ES-I3 (cell line): ENCODE measurements at regions not wholly inside any gene's neighbourhood (a gene's known extent, or its start where the extent isn't known, plus 50 kb on each side); places are given as distances from the start of the nearest gene placed in this dataset.

ENCODE experiments used
- H3K36me3 ChIP-seq: 2 replicates; pipeline ENCODE4 v1.6.1; 2013; ENCODE audit warnings: mild to moderate bottlenecking, low read length, control low read depth, moderate library complexity; ENCODE audit not compliant: insufficient read depth
- H3K4me1 ChIP-seq: 2 replicates; pipeline ENCODE4 v1.6.1; 2013; ENCODE audit warnings: mild to moderate bottlenecking, control low read depth, low read length; ENCODE audit not compliant: insufficient read depth
- H3K9ac ChIP-seq: 2 replicates; pipeline ENCODE4 v1.6.1; 2013; ENCODE audit warnings: low read depth, mild to moderate bottlenecking, low read length, moderate library complexity
- H3K9me3 ChIP-seq: 2 replicates; pipeline ENCODE4 v1.6.1; 2013; ENCODE audit warnings: mild to moderate bottlenecking, low read length, moderate library complexity; ENCODE audit not compliant: control insufficient read depth, insufficient read depth

DNA sequence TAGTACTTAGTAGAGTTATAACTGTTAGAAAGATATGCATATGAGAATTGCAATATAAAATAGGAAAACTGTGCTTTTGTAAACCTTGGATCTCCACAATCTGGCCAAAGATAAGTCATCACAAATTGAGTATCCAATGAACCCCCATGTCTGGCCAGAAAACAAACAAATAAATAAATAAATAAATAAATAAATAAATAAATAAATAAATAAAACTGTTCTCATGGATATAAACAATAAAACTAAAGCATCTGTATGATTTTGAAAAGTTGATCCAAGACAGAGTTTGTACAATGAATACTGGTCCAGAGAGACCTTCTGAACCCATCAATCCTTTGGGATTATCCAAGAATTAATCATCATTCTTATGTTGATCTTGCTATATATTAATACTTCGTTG lies 367.6 kb upstream of the CDH9 start:
- Histone ChIP-seq H3K36me3 (no peaks in the 10 kb centered on the region), H3K4me1 (no peaks in the 10 kb centered on the region)

DNA sequence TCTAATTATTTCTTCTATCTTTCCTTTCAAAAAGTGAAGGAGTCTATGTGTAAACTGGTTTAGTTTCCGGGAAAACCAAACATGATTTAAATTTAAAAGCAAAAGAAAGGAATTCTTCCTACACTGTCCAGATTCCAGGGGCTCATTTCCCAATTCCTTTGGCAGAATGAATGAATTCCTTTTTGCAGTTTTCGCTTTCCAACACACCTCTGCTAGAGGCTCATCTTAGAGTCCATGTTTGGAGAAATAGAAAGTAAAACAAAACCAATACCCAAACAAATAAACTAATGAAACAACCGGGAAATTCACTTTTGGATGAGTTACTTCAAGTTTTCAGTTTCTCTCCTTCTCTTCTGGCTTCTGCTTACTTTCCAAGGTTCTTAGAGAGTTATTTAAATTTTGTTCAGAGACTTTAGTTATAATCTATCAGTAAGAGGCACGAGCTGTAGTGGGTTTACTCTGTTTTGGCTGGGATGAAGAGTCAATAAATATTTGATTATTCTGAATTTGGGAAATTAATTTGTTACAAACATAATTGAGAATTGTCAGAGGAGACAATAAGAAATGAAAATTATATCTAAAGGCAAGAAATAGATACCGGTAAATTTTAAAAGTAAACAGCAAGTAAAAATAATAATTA lies 365.0 kb upstream of the CDH9 start:
- Histone ChIP-seq H3K4me1 (no peaks in the 10 kb centered on the region), H3K9ac (no peak overlapping the region), H3K9me3 (no peaks in the 10 kb centered on the region; the same call in 1 of the 2 replicates), H3K36me3 (no peaks in the 10 kb centered on the region)

More for the DNA sequence above, 367.6 kb upstream of the CDH9 start:
- Histone ChIP-seq H3K9me3 (no peaks in the 10 kb centered on the region), H3K9ac (no peak overlapping the region)

DNA sequence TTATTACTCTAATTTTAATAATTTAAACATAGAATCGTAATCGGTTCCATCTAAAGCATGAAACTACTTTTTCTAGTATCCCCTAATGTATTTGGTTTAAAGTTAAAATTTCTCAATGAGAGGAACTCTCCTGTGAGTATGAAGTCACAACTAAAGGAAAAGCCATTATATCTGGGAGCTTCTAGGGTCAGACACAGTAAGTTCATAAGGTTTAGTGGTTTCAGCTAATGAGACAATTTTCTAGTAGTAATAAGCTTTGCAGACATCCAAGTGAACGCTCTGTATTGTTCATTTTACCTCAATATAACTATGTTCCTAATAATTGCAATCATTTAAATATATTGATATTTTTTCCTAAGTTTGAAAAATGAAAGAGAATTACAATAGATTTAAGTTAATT lies 364.4 kb upstream of the CDH9 start:
- Histone ChIP-seq H3K9me3 (no peaks in the 10 kb centered on the region; the same call in 1 of the 2 replicates), H3K4me1 (no peaks in the 10 kb centered on the region), H3K36me3 (no peaks in the 10 kb centered on the region), H3K9ac (no peak overlapping the region)

DNA sequence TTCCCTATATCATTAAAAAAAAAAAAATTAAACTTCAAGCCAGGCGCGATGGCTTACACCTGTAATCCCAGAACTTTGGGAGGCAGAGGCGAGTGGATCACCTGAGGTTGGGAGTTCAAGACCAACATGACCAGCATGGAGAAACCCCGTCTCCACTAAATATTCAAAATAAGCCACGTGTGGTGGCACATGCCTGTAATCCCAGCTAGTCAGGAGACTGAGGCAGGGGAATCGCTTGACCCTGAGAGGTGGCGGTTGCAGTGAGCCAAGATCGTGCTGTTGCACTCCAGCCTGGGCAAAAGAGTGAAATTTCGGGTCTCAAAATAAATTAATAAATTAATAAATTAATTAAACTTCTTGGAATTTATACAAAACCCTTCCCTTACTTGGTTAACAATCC lies 358.6 kb upstream of the CDH9 start:
- H3K36me3 ChIP-seq = no peaks in the 10 kb centered on the region
- H3K4me1 ChIP-seq = no peaks in the 10 kb centered on the region
- no peaks in the 10 kb centered on the region; the same call in 1 of the 2 replicates for H3K9me3 ChIP-seq
- H3K9ac ChIP-seq = no peak overlapping the region

DNA sequence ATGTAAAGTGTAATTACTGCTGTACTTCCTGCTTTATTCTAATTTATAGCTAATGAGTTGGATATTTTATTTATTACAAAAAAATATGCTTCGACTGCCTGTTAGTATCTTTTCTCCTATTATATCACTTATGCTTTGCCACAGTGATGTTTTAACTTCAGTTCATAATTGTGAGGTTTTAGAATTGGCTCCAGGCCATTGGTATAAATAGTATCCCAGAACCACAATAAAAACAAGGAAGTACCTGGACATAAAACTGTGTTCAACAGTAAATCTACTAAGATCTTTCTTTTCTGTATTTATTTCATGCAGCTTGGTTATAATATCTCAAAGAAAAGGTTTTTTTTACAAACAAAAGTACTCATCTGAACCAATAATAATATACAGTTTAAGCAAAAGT lies 354.3 kb upstream of the CDH9 start:
- no peaks in the 10 kb centered on the region for H3K9me3 ChIP-seq
- no peaks in the 10 kb centered on the region for H3K36me3 ChIP-seq
- H3K9ac ChIP-seq = no peak overlapping the region
- 0 out of 2 replicates have a peak, but pooled peaks cover under 1% of the 10 kb centered on the region for H3K4me1 ChIP-seq

DNA sequence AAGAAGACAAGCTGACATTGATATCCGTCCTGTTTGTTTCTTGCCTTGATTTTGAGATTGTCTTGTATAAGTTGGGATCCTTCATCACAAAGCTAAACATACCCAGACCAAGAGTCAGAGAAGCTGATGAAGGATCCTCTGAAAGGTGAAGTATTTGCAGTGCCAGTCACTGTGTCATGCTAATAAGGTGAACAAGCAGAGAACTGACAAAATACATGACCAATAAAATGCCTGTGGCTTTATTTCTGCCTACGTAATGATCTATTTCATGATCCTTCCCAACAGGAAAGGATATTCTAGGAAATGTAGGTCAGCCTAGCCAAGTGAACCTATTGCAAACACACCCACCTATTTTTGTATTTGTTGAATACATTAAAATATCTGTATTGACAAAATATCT lies 351.3 kb upstream of the CDH9 start:
- Histone ChIP-seq H3K9ac (no peak overlapping the region), H3K36me3 (no peaks in the 10 kb centered on the region), H3K9me3 (no peaks in the 10 kb centered on the region), H3K4me1 (0 out of 2 replicates have a peak, but pooled peaks cover 4% of the 10 kb centered on the region)

DNA sequence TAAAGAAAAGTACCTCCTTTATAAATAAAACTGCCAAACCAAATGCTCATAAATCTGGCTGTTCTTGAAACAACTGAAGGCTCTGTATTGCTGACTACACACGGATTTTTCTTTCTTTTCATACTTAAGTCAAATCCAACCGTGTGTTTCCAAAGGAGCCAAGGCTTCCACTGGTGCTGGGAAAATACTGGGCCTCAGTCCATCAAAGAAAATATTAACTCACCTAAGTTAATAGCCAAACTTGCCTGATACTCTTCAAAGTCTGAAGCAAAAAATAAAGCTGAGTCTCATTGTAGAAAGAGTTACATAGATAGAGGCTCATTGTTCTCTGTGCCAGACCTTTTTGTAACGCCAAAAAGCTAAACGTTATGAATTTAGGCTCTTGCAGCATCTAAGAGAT lies 350.4 kb upstream of the CDH9 start:
- no peak overlapping the region for H3K9ac ChIP-seq
- H3K36me3 ChIP-seq = no peaks in the 10 kb centered on the region
- H3K9me3 ChIP-seq = no peaks in the 10 kb centered on the region
- 0 out of 2 replicates have a peak, but pooled peaks cover 4% of the 10 kb centered on the region for H3K4me1 ChIP-seq

DNA sequence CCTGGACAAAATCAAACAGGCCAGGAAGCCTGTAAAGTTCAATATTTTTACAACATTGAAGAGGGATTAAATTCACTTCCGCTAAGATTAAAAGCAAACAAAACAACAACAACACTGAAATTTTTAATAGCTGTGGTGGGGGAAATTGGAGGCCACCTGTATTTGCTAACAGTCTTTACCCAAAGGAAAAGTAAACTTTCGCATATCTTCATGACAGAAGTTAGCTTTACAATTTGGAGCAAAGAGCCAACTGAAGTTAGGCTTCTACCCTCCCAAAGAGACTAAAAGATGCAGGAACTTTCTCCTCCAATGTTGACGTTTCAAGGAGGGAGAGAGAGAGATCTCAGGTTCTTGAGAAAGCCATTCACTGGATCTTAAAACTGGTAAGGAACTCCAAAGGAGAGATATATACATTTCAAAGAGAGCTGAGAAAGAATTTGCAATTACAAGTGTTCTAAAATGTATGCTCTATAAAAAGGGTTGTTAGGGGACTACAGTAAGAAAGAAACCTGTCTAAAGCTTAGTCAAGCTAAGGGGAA lies 349.2 kb upstream of the CDH9 start:
- Histone ChIP-seq H3K9ac (no peak overlapping the region), H3K36me3 (no peaks in the 10 kb centered on the region), H3K9me3 (no peaks in the 10 kb centered on the region), H3K4me1 (0 out of 2 replicates have a peak, but pooled peaks cover 4% of the 10 kb centered on the region)

DNA sequence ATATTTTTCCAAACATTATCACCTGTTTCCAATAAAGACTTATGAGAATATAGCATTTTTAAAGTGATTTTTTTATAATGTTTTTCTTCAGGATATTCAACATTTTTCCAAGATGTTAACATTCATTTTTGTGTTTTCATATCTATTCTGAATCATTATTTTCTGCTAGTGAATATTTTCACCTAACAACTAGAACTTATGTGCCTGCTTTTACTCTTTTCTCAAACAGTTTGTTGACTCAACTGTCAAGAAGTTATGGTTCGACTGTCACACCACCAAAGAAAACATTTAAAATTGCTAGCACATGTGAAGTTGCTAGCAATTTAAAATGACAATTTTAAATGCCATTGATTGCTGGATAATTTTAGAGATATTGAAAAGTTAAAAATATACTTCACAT lies 343.3 kb upstream of the CDH9 start:
- Histone ChIP-seq H3K9ac (no peak overlapping the region), H3K36me3 (no peaks in the 10 kb centered on the region), H3K4me1 (no peaks in the 10 kb centered on the region), H3K9me3 (no peaks in the 10 kb centered on the region)

DNA sequence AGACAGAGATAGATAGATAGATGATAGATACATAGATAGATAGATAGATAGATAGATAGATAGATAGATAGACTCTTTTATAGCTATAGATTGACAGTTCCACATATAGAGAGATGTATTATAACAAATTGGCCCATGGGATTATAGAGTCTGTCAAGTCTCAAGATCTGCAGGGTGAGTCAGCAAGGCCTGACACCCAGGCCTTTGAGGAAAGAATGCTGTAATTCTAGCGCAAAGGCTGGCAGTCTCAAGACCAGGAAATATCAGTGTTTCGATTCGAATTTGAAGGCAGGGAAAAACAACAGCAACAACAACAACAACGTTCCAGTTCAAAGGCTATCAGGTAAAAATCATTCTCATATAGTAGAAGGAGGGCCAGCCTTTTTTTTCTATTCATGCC lies 339.2 kb upstream of the CDH9 start:
- Histone ChIP-seq H3K4me1 (no peaks in the 10 kb centered on the region), H3K9me3 (no peaks in the 10 kb centered on the region), H3K9ac (no peak overlapping the region), H3K36me3 (no peaks in the 10 kb centered on the region)

DNA sequence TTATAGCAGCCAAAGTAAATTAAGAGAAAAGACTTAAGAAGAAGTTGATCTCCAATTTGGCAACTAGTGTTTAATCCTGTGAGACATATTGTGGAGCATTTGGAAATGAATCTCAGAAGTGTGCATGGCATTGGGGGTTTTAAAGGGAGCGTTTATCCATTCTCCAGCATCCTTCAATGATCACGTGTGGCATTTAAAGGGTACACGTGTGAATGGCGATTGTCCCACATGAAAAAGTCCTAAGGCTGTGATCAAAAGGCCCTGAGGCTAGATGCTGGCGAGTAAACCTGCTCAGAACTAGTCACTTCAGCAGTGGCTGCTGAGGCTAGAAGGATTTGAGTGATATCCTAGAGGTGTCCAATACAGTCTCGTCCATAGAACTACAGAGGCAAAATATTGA lies 315.6 kb upstream of the CDH9 start:
- Histone ChIP-seq H3K9me3 (no peaks in the 10 kb centered on the region), H3K4me1 (no peaks in the 10 kb centered on the region), H3K9ac (no peak overlapping the region)

DNA sequence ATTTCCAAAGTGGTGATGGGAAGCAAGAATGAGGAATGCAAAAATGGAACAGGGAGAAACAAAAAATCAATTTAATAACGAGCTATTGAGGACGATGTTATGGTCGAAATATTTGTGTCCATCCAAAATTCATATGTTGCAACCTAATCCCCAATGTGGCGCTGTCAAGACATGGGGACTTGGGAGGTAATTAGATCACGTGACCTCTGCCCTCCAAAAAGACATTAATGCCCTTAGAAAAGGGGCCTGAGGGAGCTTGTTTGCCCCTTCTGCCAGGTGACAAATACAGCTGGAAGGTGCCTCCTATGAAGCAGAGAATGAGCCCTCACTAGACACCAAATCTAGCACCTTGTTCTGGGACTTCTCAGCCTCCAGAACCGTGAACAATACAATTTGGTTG lies 315.2 kb upstream of the CDH9 start:
- Histone ChIP-seq H3K9ac (no peak overlapping the region), H3K36me3 (no peaks in the 10 kb centered on the region), H3K9me3 (no peaks in the 10 kb centered on the region), H3K4me1 (no peaks in the 10 kb centered on the region)

More for the DNA sequence above, 315.6 kb upstream of the CDH9 start:
- no peaks in the 10 kb centered on the region for H3K36me3 ChIP-seq

DNA sequence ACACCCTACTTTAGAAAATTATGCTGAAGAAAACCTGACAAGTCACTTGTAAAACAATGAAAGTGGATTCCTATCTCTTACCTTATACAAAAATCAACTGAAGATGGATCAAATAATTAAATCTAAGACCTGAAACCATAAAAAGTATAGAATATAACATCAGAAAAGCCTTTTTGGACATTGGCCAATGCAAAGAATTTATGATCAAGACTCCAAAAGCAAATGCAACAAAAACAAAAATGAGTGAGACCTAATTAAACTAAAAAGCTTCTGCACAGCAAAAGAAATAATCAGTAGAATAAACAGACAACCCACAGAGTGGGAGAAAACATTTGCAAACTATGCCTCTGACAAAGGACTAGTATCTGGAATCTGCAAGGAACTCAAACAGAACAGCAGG lies 303.0 kb upstream of the CDH9 start:
- no peaks in the 10 kb centered on the region; the same call in 1 of the 2 replicates for H3K4me1 ChIP-seq
- no peaks in the 10 kb centered on the region for H3K36me3 ChIP-seq
- no peak overlapping the region for H3K9ac ChIP-seq
- no peaks in the 10 kb centered on the region for H3K9me3 ChIP-seq

DNA sequence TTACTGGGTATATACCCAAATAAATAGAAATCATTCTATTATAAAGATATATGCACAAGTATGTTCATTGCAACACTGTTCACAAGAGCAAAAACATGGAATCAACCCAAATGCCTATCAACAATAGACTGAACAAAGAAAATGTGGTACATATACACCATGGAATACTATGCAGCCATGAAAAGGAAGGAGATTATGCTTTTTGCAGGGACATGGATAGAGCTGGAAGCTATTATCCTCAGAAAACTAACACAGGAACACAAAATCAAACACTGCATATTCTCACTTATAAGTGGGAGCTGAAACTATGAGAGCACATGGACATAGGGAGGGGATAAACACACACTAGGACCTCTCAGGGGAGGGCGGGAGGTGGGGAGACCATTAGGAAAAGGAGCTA lies 298.4 kb upstream of the CDH9 start:
- Histone ChIP-seq H3K9ac (no peak overlapping the region), H3K4me1 (no peaks in the 10 kb centered on the region; the same call in 1 of the 2 replicates), H3K36me3 (no peaks in the 10 kb centered on the region), H3K9me3 (0 out of 2 replicates have a peak, but pooled peaks cover under 1% of the 10 kb centered on the region)

DNA sequence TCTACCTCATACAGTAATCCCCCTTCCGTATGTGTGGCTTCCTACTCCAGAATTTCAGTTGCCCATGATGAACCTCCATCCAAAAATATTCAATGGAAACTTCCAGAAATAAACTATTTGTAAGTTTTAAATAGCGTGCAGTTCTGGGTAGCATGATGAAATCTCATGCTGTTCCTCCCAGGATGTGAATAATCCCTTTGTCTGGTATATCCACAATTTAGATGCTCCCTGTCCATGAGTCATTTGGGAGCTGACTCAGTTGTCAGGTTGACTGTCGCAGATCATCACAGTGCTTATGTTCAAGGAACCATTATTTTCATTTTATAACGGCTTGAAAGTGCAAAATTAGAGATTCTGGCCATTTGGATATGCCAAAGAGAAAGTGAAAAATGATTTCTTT lies 290.1 kb upstream of the CDH9 start:
- Histone ChIP-seq H3K9ac (no peak overlapping the region), H3K9me3 (0 out of 2 replicates have a peak, but pooled peaks cover 2% of the 10 kb centered on the region), H3K4me1 (no peaks in the 10 kb centered on the region), H3K36me3 (no peaks in the 10 kb centered on the region)
